Mammary epithelial cell (primary cell): ENCODE measurements at regions not wholly inside any gene's neighbourhood (a gene's known extent, or its start where the extent isn't known, plus 50 kb on each side); places are given as distances from the start of the nearest gene placed in this dataset.

Source experiments
- CTCF ChIP-seq, 2 donors: IDR thresholded peaks in 1 of 2; conservative IDR thresholded peaks in 1 of 2; 2 replicates each; pipeline ENCODE4 v1.5.1; 2011 to 2012; ENCODE audit warnings: inconsistent platforms in 2 of 2, low read length in 2 of 2, mild to moderate bottlenecking in 2 of 2, control low read depth in 1 of 2, low read depth in 1 of 2; ENCODE audit not compliant: insufficient read depth in 1 of 2; ENCODE audit errors: extremely low read depth in 1 of 2
- EZH2 ChIP-seq: IDR thresholded peaks from 2 replicates; pipeline ENCODE4 v1.6.1; 2012; ENCODE audit warnings: low read length, inconsistent platforms, borderline replicate concordance

- TF ChIP-seq CTCF (conservative IDR thresholded peaks at IDR 0.05 in 1 of 2, IDR thresholded peaks at IDR 0.05 in 1 of 2; ENCODE audit: extremely low read depth in 1 of 2, insufficient read depth in 1 of 2, low read depth in 1 of 2, low read length in 2 of 2) = no peak
- no peak for TF ChIP-seq EZH2
Measured at GRCh38 chr16:6068063-6068462, 970.5 kb upstream of the EEF2KMT start.
